ENCODE measurements at regions not wholly inside any gene's neighbourhood (a gene's known extent, or its start where the extent isn't known, plus 50 kb on each side); places are given as distances from the start of the nearest gene placed in this dataset.
"Not testable (repeated sequence)": the region's sequence is repeated elsewhere in the genome, so short reads cannot be mapped to it uniquely, and the experiment has no call there.

- Histone ChIP-seq H3K4me2 (no peak overlapping the region), H3K27me3 (ENCODE audit: insufficient read depth, low read depth) (no peaks in the 10 kb centered on the region), H3K4me3 (IDR thresholded peaks at IDR 0.05; ENCODE audit: insufficient read depth, low read depth, low read length) (no peak overlapping the region), H3K79me2 (ENCODE audit: insufficient read depth, low read depth) (no peaks in the 10 kb centered on the region), H3K36me3 (ENCODE audit: insufficient read depth) (no peaks in the 10 kb centered on the region), H2AFZ (ENCODE audit: low read depth) (no peak overlapping the region), H3K4me1 (ENCODE audit: low read depth, poor library complexity, severe bottlenecking) (no peaks in the 10 kb centered on the region), H3K27ac (no peak overlapping the region), H4K20me1 (ENCODE audit: insufficient read depth) (no peaks in the 10 kb centered on the region), H3K9ac (no peak overlapping the region)
- TF ChIP-seq CTCF (conservative IDR thresholded peaks at IDR 0.05; ENCODE audit: low read depth, low read length), result no peak
Observed at GRCh38 chr10:111316722-111317212, 239.9 kb downstream of the ADRA2A start.

GRCh38 chr10:111319866-111320265 is 243.0 kb downstream of the ADRA2A start:
- H3K4me1 ChIP-seq (ENCODE audit: low read depth, poor library complexity, severe bottlenecking), result no peaks in the 10 kb centered on the region
- no peaks in the 10 kb centered on the region for H3K79me2 ChIP-seq (ENCODE audit: insufficient read depth, low read depth)
- no peaks in the 10 kb centered on the region for H3K36me3 ChIP-seq (ENCODE audit: insufficient read depth)
- H3K4me3 ChIP-seq (IDR thresholded peaks at IDR 0.05; ENCODE audit: insufficient read depth, low read depth, low read length), result no peak overlapping the region
- no peaks in the 10 kb centered on the region for H4K20me1 ChIP-seq (ENCODE audit: insufficient read depth)
- H3K4me2 ChIP-seq, result no peak overlapping the region
- H3K27ac ChIP-seq, result no peak overlapping the region
- TF ChIP-seq CTCF (conservative IDR thresholded peaks at IDR 0.05; ENCODE audit: low read depth, low read length), result no peak
- H2AFZ ChIP-seq (ENCODE audit: low read depth), result no peak overlapping the region
- no peaks in the 10 kb centered on the region for H3K27me3 ChIP-seq (ENCODE audit: insufficient read depth, low read depth)
- no peak overlapping the region for H3K9ac ChIP-seq

- TF ChIP-seq CTCF (conservative IDR thresholded peaks at IDR 0.05; ENCODE audit: low read depth, low read length), result no peak
- Histone ChIP-seq H4K20me1 (ENCODE audit: insufficient read depth) (no peaks in the 10 kb centered on the region), H2AFZ (ENCODE audit: low read depth) (no peak overlapping the region), H3K27me3 (ENCODE audit: insufficient read depth, low read depth) (no peaks in the 10 kb centered on the region), H3K4me1 (ENCODE audit: low read depth, poor library complexity, severe bottlenecking) (no peaks in the 10 kb centered on the region), H3K4me2 (no peak overlapping the region), H3K9ac (no peak overlapping the region), H3K79me2 (ENCODE audit: insufficient read depth, low read depth) (no peaks in the 10 kb centered on the region), H3K36me3 (ENCODE audit: insufficient read depth) (no peaks in the 10 kb centered on the region), H3K27ac (no peak overlapping the region), H3K4me3 (IDR thresholded peaks at IDR 0.05; ENCODE audit: insufficient read depth, low read depth, low read length) (no peak overlapping the region)
Observed at GRCh38 chr10:111323389-111323966, 246.6 kb downstream of the ADRA2A start.

GRCh38 chr10:111332174-111332573 is 255.3 kb downstream of the ADRA2A start:
- not testable (repeated sequence) for H3K79me2 ChIP-seq (ENCODE audit: insufficient read depth, low read depth)

GRCh38 chr10:111335826-111336225 is 259.0 kb downstream of the ADRA2A start:
- H3K4me2 ChIP-seq, result no peak overlapping the region
- no peaks in the 10 kb centered on the region for H4K20me1 ChIP-seq (ENCODE audit: insufficient read depth)
- H3K4me1 ChIP-seq (ENCODE audit: low read depth, poor library complexity, severe bottlenecking), result no peaks in the 10 kb centered on the region
- H3K9ac ChIP-seq, result no peak overlapping the region
- H3K36me3 ChIP-seq (ENCODE audit: insufficient read depth), result no peaks in the 10 kb centered on the region
- no peak overlapping the region for H2AFZ ChIP-seq (ENCODE audit: low read depth)
- no peaks in the 10 kb centered on the region for H3K27me3 ChIP-seq (ENCODE audit: insufficient read depth, low read depth)
- no peaks in the 10 kb centered on the region for H3K79me2 ChIP-seq (ENCODE audit: insufficient read depth, low read depth)
- TF ChIP-seq CTCF (conservative IDR thresholded peaks at IDR 0.05; ENCODE audit: low read depth, low read length), result no peak
- H3K4me3 ChIP-seq (IDR thresholded peaks at IDR 0.05; ENCODE audit: insufficient read depth, low read depth, low read length), result no peak overlapping the region
- no peak overlapping the region for H3K27ac ChIP-seq

More at GRCh38 chr10:111332174-111332573, 255.3 kb downstream of the ADRA2A start:
- not testable (repeated sequence) for H4K20me1 ChIP-seq (ENCODE audit: insufficient read depth); H3K27me3 ChIP-seq (ENCODE audit: insufficient read depth, low read depth); H3K27ac ChIP-seq; H2AFZ ChIP-seq (ENCODE audit: low read depth); H3K4me1 ChIP-seq (ENCODE audit: low read depth, poor library complexity, severe bottlenecking); H3K4me3 ChIP-seq (IDR thresholded peaks at IDR 0.05; ENCODE audit: insufficient read depth, low read depth, low read length); H3K36me3 ChIP-seq (ENCODE audit: insufficient read depth); H3K4me2 ChIP-seq; H3K9ac ChIP-seq

Data from KMS-11 (cell line).